DND-41 (cell line): ENCODE measurements at regions not wholly inside any gene's neighbourhood (a gene's known extent, or its start where the extent isn't known, plus 50 kb on each side); places are given as distances from the start of the nearest gene placed in this dataset.

Experiments
- ATAC-seq: fragments of 200-7000 bp; cut with Tn5 transposase; 3 replicates; pipeline ENCODE4 v1.9.1; 2021; ENCODE audit warnings: low read depth; ENCODE audit not compliant: insufficient read depth
- DNase-seq: peaks from one replicate; pipeline ENCODE4 v3.0.0-alpha.2; 2020
- H2AFZ ChIP-seq: 2 replicates; pipeline ENCODE4 v1.6.0; 2012; ENCODE audit warnings: low read depth, low read length
- H3K27ac ChIP-seq: 2 replicates; pipeline ENCODE4 v1.5.1; 2012; ENCODE audit warnings: low read length, inconsistent platforms
- H3K27me3 ChIP-seq: fragments of 200-600 bp; sonication (generic); 2 replicates; pipeline ENCODE4 v1.6.0; 2012; ENCODE audit warnings: low read length, mild to moderate bottlenecking, inconsistent platforms; ENCODE audit not compliant: insufficient read depth, poor library complexity
- H3K36me3 ChIP-seq: 2 replicates; pipeline ENCODE4 v1.5.1; 2012; ENCODE audit warnings: low read length, inconsistent platforms; ENCODE audit not compliant: insufficient read depth
- H3K4me1 ChIP-seq: 2 replicates; pipeline ENCODE4 v1.5.1; 2012; ENCODE audit warnings: mild to moderate bottlenecking, low read length; ENCODE audit not compliant: insufficient read depth
- H3K4me2 ChIP-seq: 2 replicates; pipeline ENCODE4 v1.6.0; 2012; ENCODE audit warnings: mild to moderate bottlenecking, moderate library complexity, low read length, inconsistent platforms; ENCODE audit not compliant: insufficient read depth
- H3K4me3 ChIP-seq, 2 experiments: fragments of 200-600 bp in 1 of 2; shearing (Covaris generic) in 1 of 2; 2 replicates each; pipeline ENCODE4 v1.5.1; 2012 to 2016; ENCODE audit warnings: inconsistent platforms in 2 of 2, low read length in 2 of 2, mild to moderate bottlenecking in 2 of 2, low read depth in 1 of 2, moderate library complexity in 1 of 2
- H3K79me2 ChIP-seq: 2 replicates; pipeline ENCODE4 v1.6.0; 2012; ENCODE audit warnings: low read length, inconsistent platforms; ENCODE audit not compliant: insufficient read depth
- H3K9ac ChIP-seq: 2 replicates; pipeline ENCODE4 v1.6.0; 2012; ENCODE audit warnings: low read depth, mild to moderate bottlenecking, inconsistent platforms, low read length, moderate library complexity
- H3K9me3 ChIP-seq: 2 replicates; pipeline ENCODE4 v1.5.1; 2012; ENCODE audit warnings: low read length, moderate library complexity, mild to moderate bottlenecking, inconsistent platforms; ENCODE audit not compliant: insufficient read depth, severe bottlenecking
- H4K20me1 ChIP-seq: 2 replicates; pipeline ENCODE4 v1.6.0; 2012; ENCODE audit warnings: low read length; ENCODE audit not compliant: insufficient read depth
- CTCF ChIP-seq: IDR thresholded peaks from 2 replicates; pipeline ENCODE4 v1.5.1; 2012; ENCODE audit warnings: borderline replicate concordance, low read length, moderate library complexity, mild to moderate bottlenecking; ENCODE audit not compliant: poor library complexity, severe bottlenecking; ENCODE audit errors: extremely low read depth
- EZH2 ChIP-seq: IDR thresholded peaks from 3 replicates; pipeline ENCODE4 v1.6.1; 2012; ENCODE audit warnings: borderline replicate concordance, low read depth, mild to moderate bottlenecking, moderate library complexity, low read length, inconsistent platforms; ENCODE audit not compliant: severe bottlenecking

GRCh38 chr6:103910018-103910417 lies 949.7 kb downstream of the HACE1 start:
- Histone ChIP-seq H2AFZ (no peak overlapping the region), H3K4me2 (no peak overlapping the region), H3K4me1 (no peaks in the 10 kb centered on the region), H3K9ac (no peak overlapping the region), H3K9me3 (no peaks in the 10 kb centered on the region), H3K27ac (no peak overlapping the region), H4K20me1 (no peaks in the 10 kb centered on the region), H3K4me3 (no peak overlapping the region), H3K79me2 (no peaks in the 10 kb centered on the region), H3K27me3 (no peaks in the 10 kb centered on the region), H3K36me3 (no peaks in the 10 kb centered on the region)
- DNase-seq (no peak), ATAC-seq (no peak)
- TF ChIP-seq EZH2, result no peak
- no peak for TF ChIP-seq CTCF

GRCh38 chr6:103908898-103909297 lies 950.8 kb downstream of the HACE1 start:
- Histone ChIP-seq H3K9me3 (no peaks in the 10 kb centered on the region), H4K20me1 (no peaks in the 10 kb centered on the region), H3K4me3 (no peak overlapping the region), H3K36me3 (no peaks in the 10 kb centered on the region), H3K79me2 (no peaks in the 10 kb centered on the region), H2AFZ (no peak overlapping the region), H3K27me3 (no peaks in the 10 kb centered on the region), H3K27ac (no peak overlapping the region), H3K4me1 (no peaks in the 10 kb centered on the region), H3K9ac (no peak overlapping the region), H3K4me2 (no peak overlapping the region)
- DNase-seq (no peak), ATAC-seq (no peak)
- TF ChIP-seq EZH2 (no peak), CTCF (no peak)

GRCh38 chr6:103895136-103895535 lies 964.6 kb downstream of the HACE1 start:
- TF ChIP-seq CTCF (no peak), EZH2 (no peak)
- ATAC-seq (no peak), DNase-seq (no peak)
- Histone ChIP-seq H3K36me3 (no peaks in the 10 kb centered on the region), H3K79me2 (no peaks in the 10 kb centered on the region), H3K27ac (no peak overlapping the region), H3K27me3 (no peaks in the 10 kb centered on the region), H4K20me1 (no peaks in the 10 kb centered on the region), H3K4me3 (no peak overlapping the region), H3K9me3 (no peaks in the 10 kb centered on the region), H3K9ac (no peak overlapping the region), H3K4me1 (no peaks in the 10 kb centered on the region), H3K4me2 (no peak overlapping the region), H2AFZ (no peak overlapping the region)

- no peaks in the 10 kb centered on the region for H3K27me3 ChIP-seq
- H3K9ac ChIP-seq, result no peak overlapping the region
- no peaks in the 10 kb centered on the region for H3K9me3 ChIP-seq
- no peak for TF ChIP-seq EZH2
- TF ChIP-seq CTCF, result no peak
- H3K4me3 ChIP-seq, result no peak overlapping the region
- H3K79me2 ChIP-seq, result no peaks in the 10 kb centered on the region
- H3K27ac ChIP-seq, result no peak overlapping the region
- no peak overlapping the region for H3K4me2 ChIP-seq
- H4K20me1 ChIP-seq, result no peaks in the 10 kb centered on the region
- DNase-seq (no peak), ATAC-seq (no peak)
- no peaks in the 10 kb centered on the region for H3K4me1 ChIP-seq
- no peaks in the 10 kb centered on the region for H3K36me3 ChIP-seq
- H2AFZ ChIP-seq, result no peak overlapping the region
Measured at GRCh38 chr6:103893141-103893581, 966.6 kb downstream of the HACE1 start.
